ENCODE measurements at regions not wholly inside any gene's neighbourhood (a gene's known extent, or its start where the extent isn't known, plus 50 kb on each side); places are given as distances from the start of the nearest gene placed in this dataset.

DNA sequence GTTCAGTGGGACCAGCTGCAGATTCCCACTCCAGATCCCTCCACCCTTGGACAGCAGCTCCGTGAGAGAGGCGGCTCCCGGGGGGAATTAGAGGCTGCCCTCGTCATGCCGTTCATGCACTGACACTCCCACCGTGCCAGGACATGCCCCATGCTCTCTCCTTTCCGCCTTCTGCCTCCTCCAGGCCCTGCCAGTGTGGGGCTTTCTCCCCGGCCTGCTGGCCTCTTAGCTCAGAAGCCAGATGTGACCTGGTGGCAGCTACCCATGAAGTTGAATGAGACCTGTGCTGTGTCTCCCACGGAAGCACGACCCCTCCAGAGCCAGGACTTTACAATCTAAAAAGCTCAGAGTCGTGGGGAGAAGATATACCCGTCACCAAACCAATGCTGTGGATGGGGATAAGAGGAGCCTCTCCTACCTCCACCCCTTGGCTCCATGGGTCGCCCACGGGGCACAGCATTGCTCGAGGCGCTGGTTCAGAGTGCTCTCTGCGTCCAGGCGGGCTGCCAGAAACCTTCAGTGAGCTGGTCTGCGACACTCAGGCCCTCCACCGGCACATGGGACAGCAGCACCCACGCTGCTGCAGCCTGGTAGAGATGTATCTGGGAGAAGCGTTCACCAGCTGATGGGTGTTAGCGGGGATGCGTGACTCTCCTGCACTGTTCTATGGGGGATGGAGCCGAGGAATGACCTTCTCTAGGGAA is 111.0 kb upstream of the GPC1 start:
- DNase-seq, result no peak

DNA sequence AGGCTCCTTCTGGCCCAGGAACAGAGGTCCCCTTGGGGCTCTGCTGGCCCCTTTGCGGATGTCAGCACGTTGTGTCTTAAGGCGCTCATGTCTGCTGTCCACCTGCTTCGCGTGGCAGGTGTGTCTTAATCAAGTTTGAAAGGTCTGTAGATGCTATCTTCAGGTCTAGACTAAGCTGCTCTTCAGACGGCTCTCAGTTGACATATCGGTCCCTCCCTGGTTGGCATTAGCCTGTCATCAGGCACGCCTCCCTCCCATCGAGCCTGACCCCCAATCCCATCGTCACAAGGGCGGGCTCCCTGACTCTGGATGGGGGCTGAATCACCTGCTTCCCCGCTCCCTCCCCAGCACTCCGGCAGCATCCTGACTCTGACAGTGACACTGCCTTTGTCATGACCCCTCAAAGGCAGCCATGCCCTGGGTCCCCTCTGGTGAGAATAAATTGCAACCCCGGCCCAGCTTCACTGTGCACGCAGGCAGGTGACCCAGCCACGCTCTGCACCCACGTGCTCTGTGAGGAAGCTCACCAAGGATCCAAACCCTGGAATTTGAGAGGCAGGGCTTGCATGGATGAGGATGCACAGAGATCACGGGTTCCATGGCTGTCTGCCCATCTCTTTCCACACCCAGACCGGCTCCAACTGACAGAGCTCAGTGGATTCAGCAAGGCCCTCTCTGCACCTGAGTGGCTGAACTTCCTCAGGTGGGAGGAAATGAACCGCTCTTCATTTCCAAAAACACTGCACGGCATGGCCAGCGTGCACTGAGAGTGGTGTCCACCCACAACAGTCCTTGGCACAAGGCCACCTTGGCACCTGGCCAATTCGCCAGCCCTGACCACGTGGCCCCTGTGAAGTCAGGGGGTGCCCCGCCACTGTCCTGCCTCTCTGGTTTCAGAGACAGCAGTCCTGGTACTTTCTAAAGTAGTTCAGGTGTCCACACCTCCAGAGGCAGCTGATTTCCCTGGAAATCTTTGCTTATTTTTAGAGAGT is 110.2 kb upstream of the GPC1 start:
- DNase-seq, result no peak

GRCh38 chr2:240326246-240326645 is 109.2 kb upstream of the GPC1 start:
- DNase-seq, result no peak

DNA sequence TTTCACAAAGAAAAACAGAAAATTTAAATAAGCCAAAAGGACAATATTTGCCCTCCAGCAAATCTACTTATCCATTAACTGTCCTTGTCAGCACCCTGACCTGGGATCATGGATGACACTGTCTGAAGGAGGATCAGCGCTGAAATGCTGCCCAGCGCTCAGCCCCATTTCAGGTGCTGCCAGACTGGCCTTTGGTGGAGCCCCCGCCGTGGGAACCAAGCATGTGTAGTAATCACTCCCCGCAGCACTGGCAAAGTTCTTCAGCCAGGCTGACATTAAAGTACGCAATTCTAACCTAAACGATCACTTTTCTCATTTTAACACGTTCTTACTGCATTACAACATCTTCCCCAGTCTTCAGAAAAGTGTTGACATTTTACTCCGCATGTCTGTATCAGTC is 108.6 kb upstream of the GPC1 start:
- no peak for DNase-seq

DNA sequence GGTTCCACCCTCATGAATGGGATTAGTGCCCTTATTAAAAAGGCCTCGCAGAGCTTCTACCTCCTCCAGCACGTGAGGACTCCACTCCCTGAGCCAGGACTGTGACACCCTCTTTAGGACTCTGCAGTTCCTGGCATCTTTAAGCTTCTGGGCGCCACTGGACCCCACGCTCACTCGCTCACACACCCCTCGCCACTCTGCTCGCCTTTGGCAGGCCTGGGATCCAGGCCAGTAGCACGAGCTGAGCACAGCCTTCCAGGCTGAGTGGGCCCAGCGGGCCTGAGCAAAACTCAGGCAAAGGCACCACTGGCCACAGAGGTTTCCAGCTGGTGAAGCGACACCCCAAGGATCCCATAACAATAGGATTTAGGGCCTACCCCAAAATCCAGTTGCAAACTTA is 107.9 kb upstream of the GPC1 start:
- DNase-seq, result no peak

DNA sequence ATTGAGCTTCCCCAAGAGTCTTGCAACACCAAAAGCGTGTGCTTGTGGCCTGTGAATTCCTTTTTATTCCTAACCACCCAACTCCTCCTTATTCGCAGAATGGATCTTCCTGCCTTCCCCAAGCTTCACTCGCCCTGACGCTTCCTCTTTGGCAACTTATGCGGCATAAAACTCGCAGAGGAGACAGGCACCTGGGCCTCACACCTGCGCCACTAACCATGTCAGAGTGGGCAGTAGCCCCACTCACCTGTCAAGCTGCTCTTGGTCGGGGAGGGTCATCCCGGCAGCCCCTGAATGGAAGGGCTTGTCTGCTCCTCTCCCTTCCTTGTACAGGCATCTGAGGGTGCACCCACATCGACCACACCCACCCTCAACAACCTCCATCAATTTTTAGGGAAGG is 106.9 kb upstream of the GPC1 start:
- DNase-seq, result no peak

GRCh38 chr2:240329116-240329665 is 106.3 kb upstream of the GPC1 start:
- DNase-seq, result no peak

GRCh38 chr2:240329778-240330177 is 105.7 kb upstream of the GPC1 start:
- DNase-seq, result no peak

DNA sequence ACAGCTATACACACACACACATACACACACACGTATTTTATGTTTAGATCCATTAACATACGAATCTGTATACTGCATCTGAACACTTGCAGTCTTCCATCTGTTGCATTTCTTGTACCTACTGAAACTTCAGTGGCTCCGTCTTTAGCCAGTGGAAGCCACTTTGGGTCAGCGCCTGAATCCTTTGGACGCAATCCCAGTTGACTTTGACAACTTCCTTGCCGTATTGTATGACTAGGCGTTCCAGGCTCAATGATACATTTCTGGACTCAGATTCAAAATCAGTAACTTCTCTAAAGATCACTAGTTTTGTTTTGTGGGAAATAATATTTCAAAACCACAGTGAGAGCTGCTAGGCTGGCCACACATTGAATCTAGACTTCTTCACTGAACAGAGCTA is 101.5 kb upstream of the GPC1 start:
- DNase-seq, result no peak

- DNase-seq, result no peak
These were observed 100.4 kb upstream of the GPC1 start for GRCh38 chr2:240335061-240335460.

GRCh38 chr2:240336820-240337427 is 98.5 kb upstream of the GPC1 start:
- DNase-seq, result no peak

DNA sequence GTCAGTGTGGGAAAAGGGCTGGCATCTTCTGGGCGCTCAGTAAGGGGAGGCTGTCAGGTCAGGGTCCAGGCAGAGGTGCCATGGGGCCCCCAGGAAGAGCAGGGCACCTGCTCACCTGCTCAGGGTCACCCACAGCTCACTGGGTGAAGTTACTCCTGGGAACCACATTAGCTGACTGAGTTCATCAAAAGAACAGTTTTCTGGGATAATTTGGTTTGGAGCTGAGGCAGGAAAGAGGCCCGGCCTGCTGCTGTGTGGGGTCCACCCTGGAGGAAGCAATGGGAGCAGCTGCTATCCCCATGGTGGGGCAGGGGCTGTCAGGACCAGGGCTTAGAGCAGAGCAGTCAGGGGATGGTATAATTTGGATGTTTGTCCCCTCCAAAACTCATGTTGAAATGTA is 97.2 kb upstream of the GPC1 start:
- no peak for DNase-seq

DNA sequence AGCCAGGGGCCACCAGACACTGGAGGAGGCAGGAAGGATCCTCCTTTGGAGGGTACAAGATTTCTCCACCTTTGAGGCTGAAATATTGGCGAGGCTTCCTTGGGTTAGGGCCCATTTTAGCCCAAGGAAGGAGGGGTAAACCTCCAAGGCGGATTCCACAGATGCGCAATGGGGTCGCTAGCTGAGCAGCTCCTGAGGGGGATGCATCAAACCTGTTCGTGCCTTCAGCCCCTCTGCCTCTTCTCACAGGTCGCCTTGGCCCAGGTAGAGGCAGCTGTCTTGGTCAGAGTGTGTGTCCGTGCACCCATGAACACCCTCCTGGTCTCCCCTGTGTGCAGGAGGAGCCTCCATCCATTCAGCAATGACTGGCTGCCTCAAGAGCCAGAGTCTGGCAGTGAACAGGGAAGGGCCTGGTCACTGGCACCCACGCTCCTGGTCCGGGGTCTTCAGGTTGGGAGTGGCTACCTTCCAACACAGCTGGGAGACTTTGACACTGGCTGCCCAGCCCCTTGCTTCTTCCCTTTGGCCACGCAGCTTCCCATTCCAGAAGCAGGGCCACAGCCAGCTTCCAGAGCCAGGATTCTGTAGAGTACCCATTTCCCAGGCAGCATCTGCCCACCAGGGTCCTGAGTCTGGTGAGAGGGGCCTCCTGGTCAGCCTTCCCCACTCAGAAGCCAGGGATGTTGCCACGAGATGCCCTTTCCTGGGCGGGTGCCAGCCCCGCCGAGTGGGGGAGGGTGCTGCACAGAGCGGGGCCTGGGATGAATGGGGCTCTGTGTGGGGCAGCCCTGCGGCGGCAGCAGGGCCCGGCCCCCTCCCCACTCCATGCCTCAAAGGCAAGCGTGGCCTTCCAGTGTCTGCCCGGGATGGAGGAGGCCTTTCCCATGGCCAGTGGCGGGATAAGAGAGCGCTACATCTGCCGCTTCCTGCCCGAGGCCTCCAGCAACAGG is 95.8 kb upstream of the GPC1 start:
- DNase-seq, result no peak

GRCh38 chr2:240340361-240340761 is 95.1 kb upstream of the GPC1 start:
- DNase-seq, result no peak

DNA sequence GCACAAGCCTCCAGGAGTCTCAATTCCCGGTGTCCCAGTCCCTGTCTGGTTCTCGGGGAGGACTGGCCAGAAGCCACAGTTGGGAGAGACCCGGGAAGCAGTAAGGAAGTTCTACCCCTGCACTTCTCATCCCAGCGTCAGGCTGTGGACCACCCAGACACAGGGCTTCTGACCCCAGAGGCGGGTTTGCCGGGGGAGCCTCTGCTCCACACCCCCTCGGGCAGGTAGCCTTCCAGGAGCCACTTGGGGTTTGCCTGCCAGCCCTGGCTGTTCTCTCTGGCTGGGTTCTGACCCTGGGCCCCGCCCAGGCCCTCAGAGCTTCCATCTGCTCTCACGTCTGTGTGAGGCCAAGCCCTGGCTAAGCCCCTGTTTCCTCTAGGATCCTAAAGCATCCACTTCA is 94.4 kb upstream of the GPC1 start:
- DNase-seq, result no peak

GRCh38 chr2:240343548-240343947 is 91.9 kb upstream of the GPC1 start:
- DNase-seq, result no peak

DNA sequence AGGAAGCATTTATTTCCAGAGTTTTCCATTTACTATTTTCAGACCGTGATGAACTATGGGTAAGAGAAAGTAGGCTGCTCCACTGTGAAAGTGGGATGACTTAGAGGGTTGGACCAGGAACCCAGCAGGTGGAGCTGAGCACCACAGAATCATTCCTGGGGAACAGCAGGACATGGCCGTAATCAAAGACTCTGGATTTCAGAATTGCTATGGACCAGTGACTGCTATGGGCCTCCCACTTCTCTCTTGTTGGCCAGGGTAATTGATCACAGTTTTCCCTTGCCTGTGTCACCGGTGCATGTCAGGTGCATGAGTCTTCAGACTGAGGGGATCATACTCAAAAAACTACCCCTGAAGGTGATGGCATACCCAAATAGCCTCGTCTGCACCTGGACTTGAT is 90.6 kb upstream of the GPC1 start:
- no peak for DNase-seq

GRCh38 chr2:240346015-240346752 is 89.3 kb upstream of the GPC1 start:
- DNase-seq, result no peak

DNA sequence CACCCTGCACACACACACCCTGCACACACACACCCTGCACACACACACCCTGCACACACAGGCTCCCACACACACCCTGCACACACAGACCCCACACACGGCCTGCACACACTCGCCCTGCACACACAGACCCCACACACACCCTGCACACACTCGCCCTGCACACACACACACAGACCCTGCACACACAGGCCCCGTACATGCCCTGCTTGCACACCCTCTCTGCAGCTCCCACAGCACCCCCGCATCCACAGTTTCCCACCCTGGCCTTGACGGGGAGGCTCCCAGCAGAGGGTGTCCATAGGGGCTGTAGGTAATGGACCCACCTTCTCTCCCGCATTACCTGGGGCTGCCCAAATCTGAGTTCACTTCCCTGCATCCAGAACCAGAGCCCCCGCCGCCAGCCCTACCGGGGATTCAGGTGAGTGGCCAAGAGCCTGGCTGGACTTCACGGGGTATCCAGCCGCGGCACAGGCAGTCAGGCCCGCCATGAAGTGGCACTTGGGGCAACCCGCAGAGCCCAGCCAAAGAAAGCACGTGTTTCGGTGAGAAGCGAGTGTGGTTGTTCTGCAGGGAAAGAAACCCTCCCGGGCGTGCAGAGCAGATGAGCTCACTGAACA is 88.6 kb upstream of the GPC1 start:
- DNase-seq, result no peak

GRCh38 chr2:240347373-240347940 is 88.0 kb upstream of the GPC1 start:
- no peak for DNase-seq

Measured in activated gamma-delta T cell (primary cell).